ENCODE measurements at regions not wholly inside any gene's neighbourhood (a gene's known extent, or its start where the extent isn't known, plus 50 kb on each side); places are given as distances from the start of the nearest gene placed in this dataset.
"Not testable (repeated sequence)": the region's sequence is repeated elsewhere in the genome, so short reads cannot be mapped to it uniquely, and the experiment has no call there.

DNA sequence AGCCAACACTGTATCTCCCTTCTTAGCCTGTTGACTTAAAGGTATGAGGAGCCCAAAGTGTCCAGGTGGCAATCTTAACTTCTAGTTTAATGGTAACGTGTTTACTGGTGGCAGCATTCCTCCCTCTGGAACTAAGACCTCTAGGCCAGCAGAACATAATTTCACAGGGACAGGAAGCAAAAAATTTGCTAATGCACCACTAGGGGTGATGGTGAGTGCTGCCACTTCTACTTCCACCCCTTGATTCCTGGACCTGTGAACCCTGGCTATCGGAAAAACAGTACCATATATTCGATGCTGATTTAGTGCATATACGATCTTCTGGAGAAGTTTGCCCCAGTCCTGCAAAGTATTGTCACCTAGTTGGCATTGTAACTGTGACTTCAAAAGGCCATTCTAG is 743.2 kb upstream of the RGMB start:
- TF ChIP-seq, protein P1, sequence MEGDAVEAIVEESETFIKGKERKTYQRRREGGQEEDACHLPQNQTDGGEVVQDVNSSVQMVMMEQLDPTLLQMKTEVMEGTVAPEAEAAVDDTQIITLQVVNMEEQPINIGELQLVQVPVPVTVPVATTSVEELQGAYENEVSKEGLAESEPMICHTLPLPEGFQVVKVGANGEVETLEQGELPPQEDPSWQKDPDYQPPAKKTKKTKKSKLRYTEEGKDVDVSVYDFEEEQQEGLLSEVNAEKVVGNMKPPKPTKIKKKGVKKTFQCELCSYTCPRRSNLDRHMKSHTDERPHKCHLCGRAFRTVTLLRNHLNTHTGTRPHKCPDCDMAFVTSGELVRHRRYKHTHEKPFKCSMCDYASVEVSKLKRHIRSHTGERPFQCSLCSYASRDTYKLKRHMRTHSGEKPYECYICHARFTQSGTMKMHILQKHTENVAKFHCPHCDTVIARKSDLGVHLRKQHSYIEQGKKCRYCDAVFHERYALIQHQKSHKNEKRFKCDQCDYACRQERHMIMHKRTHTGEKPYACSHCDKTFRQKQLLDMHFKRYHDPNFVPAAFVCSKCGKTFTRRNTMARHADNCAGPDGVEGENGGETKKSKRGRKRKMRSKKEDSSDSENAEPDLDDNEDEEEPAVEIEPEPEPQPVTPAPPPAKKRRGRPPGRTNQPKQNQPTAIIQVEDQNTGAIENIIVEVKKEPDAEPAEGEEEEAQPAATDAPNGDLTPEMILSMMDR (conservative IDR thresholded peaks at IDR 0.05) = peak; percentile 40
- not testable (repeated sequence) for TF ChIP-seq ZFX (IDR thresholded peaks at IDR 0.05)

Data from C4-2B (cell line).